Hippocampal formation (tissue), 2 donors: ENCODE measurements at regions not wholly inside any gene's neighbourhood (a gene's known extent, or its start where the extent isn't known, plus 50 kb on each side); places are given as distances from the start of the nearest gene placed in this dataset.

Experiments
- DNase-seq, 2 donors: peaks; one replicate each; lab custom pipeline; 2025; lab: John Stamatoyannopoulos, UW

- DNase-seq: no peak
Measured at GRCh38 chr9:116083837-116084236, 69.8 kb upstream of the PAPPA start.

DNA sequence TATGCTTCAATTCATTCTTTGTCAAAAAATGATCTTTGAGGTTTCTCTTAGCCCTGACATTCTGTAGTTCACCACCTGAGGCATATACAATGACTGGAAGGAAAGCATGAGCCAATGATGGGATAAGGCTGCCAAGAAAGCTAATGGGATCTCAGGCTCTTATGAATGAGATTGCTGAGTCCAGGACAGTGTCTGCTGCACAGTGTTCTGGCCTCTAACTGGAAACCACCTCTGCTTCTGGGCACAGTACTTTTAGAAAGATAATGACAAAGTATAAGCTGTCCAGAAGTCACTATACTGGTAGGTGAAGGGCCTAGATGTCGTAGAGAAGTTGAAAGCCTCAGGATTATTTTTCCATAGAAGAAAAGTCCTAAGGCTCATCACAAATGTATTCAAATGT lies 69.1 kb upstream of the PAPPA start:
- no peak for DNase-seq

DNA sequence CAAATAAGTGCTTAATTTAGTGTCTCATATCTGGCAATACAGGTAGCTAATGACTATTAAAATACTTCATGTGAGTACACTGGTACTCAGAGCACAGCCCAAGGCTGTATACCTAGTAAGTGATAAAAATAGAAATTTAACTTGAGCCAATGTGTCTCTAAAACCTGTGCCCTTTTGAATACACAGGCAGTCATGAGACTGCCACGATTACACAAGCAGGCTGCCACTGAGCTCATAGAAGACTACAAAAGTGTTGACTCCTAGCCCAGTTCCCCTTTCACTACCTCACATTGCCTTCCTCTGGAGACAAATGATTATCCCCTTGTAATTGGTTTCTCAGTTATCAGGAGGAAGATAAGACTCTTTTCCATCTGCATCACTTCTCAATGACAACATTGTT lies 66.3 kb upstream of the PAPPA start:
- peak; percentile 15 to 46 for DNase-seq

DNA sequence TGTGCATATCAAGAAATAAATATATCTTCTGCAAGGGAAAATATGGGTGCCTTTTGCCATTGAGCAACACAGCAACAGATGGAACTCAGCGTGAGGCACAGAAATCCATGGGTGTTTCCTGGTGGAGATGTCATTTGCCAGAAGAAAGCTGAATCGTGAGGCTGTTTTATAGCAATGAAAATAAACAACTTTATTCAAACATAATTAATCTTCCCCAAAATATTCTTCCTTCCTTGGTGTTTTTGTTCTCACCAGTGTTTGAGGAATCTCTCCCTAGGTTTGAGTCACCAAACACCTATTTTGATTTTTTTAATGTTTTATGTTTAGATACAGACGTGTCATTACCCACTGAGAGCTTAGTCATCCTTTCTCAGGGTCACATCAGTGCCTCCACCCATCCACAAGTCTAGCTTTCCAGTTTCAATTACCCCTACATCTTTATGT lies 65.8 kb upstream of the PAPPA start:
- DNase-seq: no peak

DNA sequence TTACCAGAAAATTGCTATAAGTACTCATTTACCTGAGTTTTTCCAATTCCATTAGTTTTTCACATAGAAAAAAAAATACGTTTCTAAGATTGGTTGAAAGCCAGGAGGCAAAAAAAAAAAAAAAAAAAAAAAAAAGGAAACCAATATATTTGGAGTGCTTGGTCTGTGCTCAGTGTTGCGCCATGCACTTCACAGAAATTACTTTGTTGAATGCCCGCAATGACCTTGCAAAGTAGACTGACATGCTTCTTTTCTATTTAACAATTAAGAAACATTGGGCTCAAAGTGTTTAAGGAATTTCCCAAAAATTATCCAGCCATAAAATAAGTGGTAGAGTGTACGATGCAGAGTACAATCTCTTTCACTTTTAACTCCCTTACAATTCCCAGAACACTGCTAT lies 65.2 kb upstream of the PAPPA start:
- no peak for DNase-seq

DNA sequence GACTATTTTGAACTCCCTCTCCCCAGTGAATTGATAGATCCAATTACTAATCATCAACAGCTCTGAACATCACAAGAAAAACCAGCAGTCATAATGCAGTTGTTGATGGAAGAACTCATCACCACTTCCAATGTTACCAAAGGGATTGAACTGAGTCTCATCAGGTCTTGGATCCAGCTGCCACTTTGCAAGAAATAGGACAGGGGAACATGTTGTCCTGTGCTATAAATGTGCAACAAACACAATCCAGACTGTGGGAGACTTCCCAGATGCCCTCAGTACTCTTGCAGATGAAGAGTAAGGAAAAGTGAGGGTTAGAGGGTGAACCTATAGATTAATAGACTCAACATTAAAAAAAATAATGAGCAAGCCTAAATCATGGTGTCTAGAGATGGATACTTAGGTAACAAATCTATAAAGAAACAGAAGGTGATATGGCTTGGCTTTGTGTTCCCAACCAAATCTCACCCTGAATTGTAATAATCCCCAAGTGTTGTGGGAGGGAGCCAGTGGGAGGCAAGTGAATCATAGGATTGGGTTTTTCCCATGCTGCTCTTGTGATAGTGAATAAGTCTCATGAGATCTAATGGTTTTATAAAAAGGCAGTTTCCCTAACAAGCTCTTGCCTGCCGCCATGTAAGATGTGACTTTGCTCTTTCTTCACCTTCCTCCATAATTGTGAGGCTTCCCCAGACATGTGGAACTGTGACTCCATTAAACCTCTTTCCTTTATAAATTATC lies 63.4 kb upstream of the PAPPA start:
- no peak for DNase-seq

DNA sequence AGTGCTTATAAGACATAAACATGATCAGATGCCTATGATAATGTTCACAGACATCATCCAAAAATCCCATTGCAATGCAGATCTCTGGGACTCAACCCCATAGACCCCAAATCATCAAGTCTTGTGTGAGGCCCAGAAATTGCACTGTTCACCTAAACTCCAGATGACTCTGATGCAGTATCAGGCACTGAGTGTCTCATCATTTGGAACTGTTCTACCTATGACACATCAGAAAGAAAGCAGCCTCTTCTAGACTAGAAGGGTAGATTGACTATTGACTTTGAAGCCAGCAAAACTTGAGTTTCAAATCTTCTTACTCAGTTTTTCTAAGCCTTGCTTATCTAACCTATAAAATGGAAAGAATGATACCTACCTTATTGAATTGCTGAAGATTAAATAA lies 58.7 kb upstream of the PAPPA start:
- no peak for DNase-seq

GRCh38 chr9:116095403-116095802 lies 58.2 kb upstream of the PAPPA start:
- DNase-seq: no peak

- DNase-seq: no peak
Measured at GRCh38 chr9:116096046-116096445, 57.5 kb upstream of the PAPPA start.

- DNase-seq: no peak
Measured at GRCh38 chr9:116096853-116097252, 56.7 kb upstream of the PAPPA start.

- DNase-seq: no peak
Measured at GRCh38 chr9:116098476-116098875, 55.1 kb upstream of the PAPPA start.

DNA sequence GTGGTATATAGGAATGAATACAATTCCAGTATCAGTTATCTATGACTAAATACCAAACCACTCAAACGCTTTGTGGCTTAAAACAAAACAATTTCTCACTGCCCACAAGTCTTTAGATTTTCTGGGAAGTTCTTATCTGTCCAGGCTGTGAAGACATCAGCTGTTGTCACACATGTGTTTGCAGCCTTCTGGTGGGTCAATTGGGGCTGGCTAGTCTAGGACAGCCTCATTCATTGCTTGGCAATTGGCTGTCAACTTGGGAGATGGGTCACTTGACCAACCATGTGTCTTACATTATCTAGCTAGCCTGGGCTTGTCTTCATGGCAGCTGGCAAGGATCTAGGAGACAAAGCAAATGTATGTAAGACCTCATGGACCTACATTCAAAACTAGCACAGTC lies 53.8 kb upstream of the PAPPA start:
- no peak for DNase-seq

DNA sequence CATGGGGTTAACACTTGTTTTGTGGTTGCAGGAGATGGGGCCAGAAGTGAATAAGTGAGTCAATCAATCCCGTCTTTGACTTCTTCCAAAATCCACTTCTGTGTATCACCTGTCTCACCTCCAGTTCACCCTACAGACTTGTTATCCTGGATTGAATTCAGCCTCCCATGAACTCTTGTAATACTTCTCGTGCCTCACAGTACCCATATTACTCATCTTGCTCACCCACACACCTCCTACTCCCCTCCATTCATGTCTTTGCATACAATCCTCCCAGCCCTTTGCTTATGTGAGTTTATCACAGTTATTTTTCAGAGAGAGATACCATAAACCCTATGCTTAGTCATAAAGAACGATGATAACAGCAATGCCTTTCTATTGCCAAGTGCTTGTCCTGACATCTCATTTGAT lies 52.9 kb upstream of the PAPPA start:
- no peak for DNase-seq

DNA sequence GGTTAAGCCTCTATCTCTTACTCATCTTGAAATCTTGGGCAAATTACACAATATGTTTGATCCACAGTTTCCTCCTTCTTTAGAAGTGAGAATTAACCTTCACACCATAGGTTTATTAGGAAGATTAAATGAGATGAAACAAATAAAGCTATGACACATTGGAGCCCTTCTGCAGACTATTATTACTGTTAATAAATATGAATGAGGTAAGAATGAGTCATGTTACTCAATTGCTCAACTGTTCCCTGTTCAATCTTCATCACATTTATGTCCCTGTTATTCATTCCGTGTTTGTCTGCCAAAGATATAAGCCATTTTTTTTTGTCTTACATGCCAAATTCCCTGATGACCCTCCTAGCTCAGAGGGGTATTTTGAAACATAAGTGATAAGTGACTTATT lies 52.1 kb upstream of the PAPPA start:
- DNase-seq: no peak

GRCh38 chr9:116102596-116102995 lies 51.0 kb upstream of the PAPPA start:
- no peak for DNase-seq
